Psoas muscle (tissue), 7 donors: ENCODE measurements at regions not wholly inside any gene's neighbourhood (a gene's known extent, or its start where the extent isn't known, plus 50 kb on each side); places are given as distances from the start of the nearest gene placed in this dataset.

Source experiments
- ATAC-seq, 4 donors: fragments of 200-7000 bp; cut with Tn5 transposase; one replicate each; pipeline ENCODE4 v1.9.1; 2020; ENCODE audit warnings: moderate library complexity in 3 of 4, mild to moderate bottlenecking in 2 of 4
- DNase-seq, 2 donors: peaks; one replicate each; pipeline ENCODE4 v3.0.0-alpha.2; 2020
- H3K27ac ChIP-seq: fragments of 200-600 bp; one replicate; pipeline ENCODE4 v1.8.0; 2022
- H3K27me3 ChIP-seq, 3 donors: fragments of 200-600 bp in 1 of 3; one replicate each; pipeline versions ENCODE4 v1.6.1 to v1.8.0; 2013 to 2022; ENCODE audit warnings: low read length in 2 of 3, mild to moderate bottlenecking in 2 of 3, moderate library complexity in 1 of 3; ENCODE audit not compliant: insufficient read depth in 3 of 3
- H3K36me3 ChIP-seq, 2 donors: fragments of 200-600 bp in 1 of 2; one replicate each; pipeline versions ENCODE4 v1.6.1 to v1.8.0; 2013 to 2022; ENCODE audit warnings: low read depth in 1 of 2, mild to moderate bottlenecking in 1 of 2, moderate library complexity in 1 of 2; ENCODE audit not compliant: insufficient read depth in 1 of 2
- H3K4me1 ChIP-seq: fragments of 200-600 bp; one replicate; pipeline ENCODE4 v1.8.0; 2022
- H3K4me3 ChIP-seq: fragments of 200-600 bp; one replicate; pipeline ENCODE4 v1.8.0; 2022; ENCODE audit warnings: mild to moderate bottlenecking
- H3K9me3 ChIP-seq: fragments of 200-600 bp; one replicate; pipeline ENCODE4 v1.8.0; 2022
- CTCF ChIP-seq: fragments of 200-600 bp; IDR thresholded peaks from one replicate; pipeline ENCODE4 v1.8.0; 2022; ENCODE audit warnings: antibody characterized with exemption
- WGBS, 3 donors: extraction: QIAGEN DNeasy Blood & Tissue Kit; methylation state at CpG; one replicate each; pipeline versions ENCODE4 v1.1.6 to v1.1.7; 2013; 5-methylcytosine and 5-hydroxymethylcytosine counted together
- intact Hi-C, 2 donors: fragments of 100-400 bp; cut with DNase I; formaldehyde crosslinking; loops; one replicate each; pipeline versions ENCODE4 v1.11.0 to v1.14.2; 2022
- donor health status: healthy with polysubstance abuse.
- donor health status: DM: no; HTN: no; CAD: no; lungs with moderate emphysema.
- donor health status: Bipolar disorder and iron deficiency.
- donor health status: healthy.
- donor health status: DM: yes; HTN: yes; CAD: no.
- donor health status: DM: no; HTN: no; CAD: no.
- donor health status: DM: yes; HTN: yes; CAD: no.

- H3K27me3 ChIP-seq: no peaks in the 10 kb centered on the region
- intact Hi-C loops: no loop called here
- ATAC-seq (no peak), DNase-seq (no peak)
- no peak overlapping the region for H3K4me3 ChIP-seq
- no peaks in the 10 kb centered on the region for H3K4me1 ChIP-seq
- H3K9me3 ChIP-seq: no peaks in the 10 kb centered on the region
- TF ChIP-seq CTCF: no peak
- no peaks in the 10 kb centered on the region for H3K36me3 ChIP-seq
- 89 to 94% (median 91%) methylated on average over 16 of the region's 16 CpGs for WGBS, 3 donors
- H3K27ac ChIP-seq: no peak overlapping the region
These were observed 64.6 kb upstream of the CALN1 start for GRCh38 chr7:72476608-72477305.

GRCh38 chr7:72467237-72467636, 55.1 kb upstream of the CALN1 start:
- TF ChIP-seq CTCF: no peak
- no peak overlapping the region for H3K27ac ChIP-seq
- peaks cover 0 to 3% (median 0%) of the 10 kb centered on the region in 3 donors for H3K27me3 ChIP-seq
- ATAC-seq (no peak), DNase-seq (no peak)
- intact Hi-C loops: no loop called here
- WGBS, 3 donors: 60 to 62% (median 60%) methylated on average over 9 of the region's 9 CpGs
- H3K9me3 ChIP-seq: peaks cover 3% of the 10 kb centered on the region
- no peak overlapping the region for H3K4me3 ChIP-seq
- H3K36me3 ChIP-seq: no peaks in the 10 kb centered on the region
- H3K4me1 ChIP-seq: no peaks in the 10 kb centered on the region

- TF ChIP-seq CTCF: no peak
- intact Hi-C loops: no loop called here
- no peaks in the 10 kb centered on the region for H3K4me1 ChIP-seq
- H3K27ac ChIP-seq: no peak overlapping the region
- 81 to 90% (median 85%) methylated on average over 2 of the region's 2 CpGs for WGBS, 3 donors
- no peaks in the 10 kb centered on the region for H3K36me3 ChIP-seq
- peaks cover 3% of the 10 kb centered on the region for H3K9me3 ChIP-seq
- no peak for ATAC-seq
- no peak for DNase-seq
- H3K27me3 ChIP-seq: peaks cover 0 to 3% (median 0%) of the 10 kb centered on the region in 3 donors
- no peak overlapping the region for H3K4me3 ChIP-seq
These were observed 54.7 kb upstream of the CALN1 start for GRCh38 chr7:72466797-72467196.

GRCh38 chr7:72465521-72465920, 53.4 kb upstream of the CALN1 start:
- DNase-seq: no peak
- no peak for TF ChIP-seq CTCF
- H3K27ac ChIP-seq: no peak overlapping the region
- no peaks in the 10 kb centered on the region for H3K27me3 ChIP-seq
- no peak for ATAC-seq
- no peak overlapping the region for H3K4me3 ChIP-seq
- H3K36me3 ChIP-seq: no peaks in the 10 kb centered on the region
- H3K9me3 ChIP-seq: peaks cover 3% of the 10 kb centered on the region
- 62 to 66% (median 62%) methylated on average over 5 of the region's 5 CpGs for WGBS, 3 donors
- H3K4me1 ChIP-seq: no peaks in the 10 kb centered on the region
- intact Hi-C loops: no loop called here

GRCh38 chr7:72462311-72462710, 50.2 kb upstream of the CALN1 start:
- ATAC-seq (no peak), DNase-seq (no peak)
- Histone ChIP-seq H3K9me3 (no peaks in the 10 kb centered on the region), H3K27ac (no peak overlapping the region), H3K27me3 (no peaks in the 10 kb centered on the region), H3K4me1 (no peaks in the 10 kb centered on the region), H3K36me3 (no peaks in the 10 kb centered on the region), H3K4me3 (no peak overlapping the region)
- TF ChIP-seq CTCF: no peak
- WGBS, 3 donors: 69 to 81% (median 77%) methylated on average over 7 of the region's 7 CpGs
- intact Hi-C loops: no loop called here
